ENCODE measurements at regions not wholly inside any gene's neighbourhood (a gene's known extent, or its start where the extent isn't known, plus 50 kb on each side); places are given as distances from the start of the nearest gene placed in this dataset.
A peak's percentile ranks its signal among the peaks of the same experiment; 100 is the strongest.

GRCh38 chr16:86363057-86363490, 147.3 kb upstream of the FOXF1 start:
- Histone ChIP-seq H3K4me1 (ENCODE audit: control insufficient read depth in 1 of 2, low read depth in 2 of 2) (peaks cover 0 to 7% of the 10 kb centered on the region in 2 donors), H3K9me3 (no peaks in the 10 kb centered on the region), H3K4me3 (no peak overlapping the region), H3K27me3 (replicated peaks; ENCODE audit: insufficient read depth) (no peaks in the 10 kb centered on the region), H3K36me3 (no peaks in the 10 kb centered on the region), H3K27ac (no peak overlapping the region)
- no peak for DNase-seq (ENCODE audit: low spot score)
- TF ChIP-seq CTCF (IDR thresholded peaks at IDR 0.05) = no peak
- ATAC-seq (ENCODE audit: insufficient number of reproducible peaks, low FRiP score, low read depth) = no peak

GRCh38 chr16:86363836-86364618, 146.3 kb upstream of the FOXF1 start:
- no peak for TF ChIP-seq CTCF (IDR thresholded peaks at IDR 0.05)
- H3K4me3 ChIP-seq = no peak overlapping the region
- DNase-seq (ENCODE audit: low spot score) (no peak), ATAC-seq (ENCODE audit: insufficient number of reproducible peaks, low FRiP score, low read depth) (no peak)
- peaks cover 0 to 7% of the 10 kb centered on the region in 2 donors for H3K4me1 ChIP-seq (ENCODE audit: control insufficient read depth in 1 of 2, low read depth in 2 of 2)
- peak overlapping the region in 1 of 2 donors; percentile 34 for H3K27ac ChIP-seq
- no peaks in the 10 kb centered on the region for H3K27me3 ChIP-seq (replicated peaks; ENCODE audit: insufficient read depth)
- H3K9me3 ChIP-seq = no peaks in the 10 kb centered on the region
- H3K36me3 ChIP-seq = no peaks in the 10 kb centered on the region

- Histone ChIP-seq H3K4me1 (ENCODE audit: control insufficient read depth in 1 of 2, low read depth in 2 of 2) (peaks cover 0 to 7% of the 10 kb centered on the region in 2 donors), H3K9me3 (no peaks in the 10 kb centered on the region), H3K4me3 (no peak overlapping the region), H3K36me3 (no peaks in the 10 kb centered on the region), H3K27me3 (replicated peaks; ENCODE audit: insufficient read depth) (no peaks in the 10 kb centered on the region), H3K27ac (no peak overlapping the region)
- no peak for TF ChIP-seq CTCF (IDR thresholded peaks at IDR 0.05)
- DNase-seq (ENCODE audit: low spot score) (no peak), ATAC-seq (ENCODE audit: insufficient number of reproducible peaks, low FRiP score, low read depth) (no peak)
Observed at GRCh38 chr16:86364653-86365380, 145.5 kb upstream of the FOXF1 start.

- Histone ChIP-seq H3K27ac (no peak overlapping the region), H3K27me3 (replicated peaks; ENCODE audit: insufficient read depth) (no peaks in the 10 kb centered on the region), H3K36me3 (no peaks in the 10 kb centered on the region), H3K4me1 (ENCODE audit: control insufficient read depth in 1 of 2, low read depth in 2 of 2) (peaks cover 0 to 13% of the 10 kb centered on the region in 2 donors), H3K9me3 (no peaks in the 10 kb centered on the region), H3K4me3 (no peak overlapping the region)
- ATAC-seq (ENCODE audit: insufficient number of reproducible peaks, low FRiP score, low read depth) = no peak
- DNase-seq (ENCODE audit: low spot score) = no peak
- TF ChIP-seq CTCF (IDR thresholded peaks at IDR 0.05) = no peak
Observed at GRCh38 chr16:86365513-86366273, 144.6 kb upstream of the FOXF1 start.

- no peak for ATAC-seq (ENCODE audit: insufficient number of reproducible peaks, low FRiP score, low read depth)
- Histone ChIP-seq H3K4me1 (ENCODE audit: control insufficient read depth in 1 of 2, low read depth in 2 of 2) (peaks cover 0 to 19% of the 10 kb centered on the region in 2 donors), H3K27ac (no peak overlapping the region)
Observed at GRCh38 chr16:86366481-86366880, 143.8 kb upstream of the FOXF1 start.

More at GRCh38 chr16:86366481-86366880, 143.8 kb upstream of the FOXF1 start:
- Histone ChIP-seq H3K27me3 (replicated peaks; ENCODE audit: insufficient read depth) (no peaks in the 10 kb centered on the region), H3K9me3 (no peaks in the 10 kb centered on the region), H3K36me3 (no peaks in the 10 kb centered on the region), H3K4me3 (no peak overlapping the region)
- TF ChIP-seq CTCF (IDR thresholded peaks at IDR 0.05) = no peak
- DNase-seq (ENCODE audit: low spot score) = no peak
